ENCODE measurements at regions not wholly inside any gene's neighbourhood (a gene's known extent, or its start where the extent isn't known, plus 50 kb on each side); places are given as distances from the start of the nearest gene placed in this dataset.

- TF ChIP-seq POLR2A (IDR thresholded peaks at IDR 0.05; ENCODE audit: low read depth, low read length) (no peak), TAF1 (IDR thresholded peaks at IDR 0.05; ENCODE audit: borderline replicate concordance, low read depth, low read length) (no peak), POLR2AphosphoS5 (IDR thresholded peaks at IDR 0.05; ENCODE audit: low read depth, low read length) (no peak)
These were observed 240.3 kb downstream of the ZIC1 start for GRCh38 chr3:147649475-147649874.
